Caco-2 (cell line): ENCODE measurements at regions not wholly inside any gene's neighbourhood (a gene's known extent, or its start where the extent isn't known, plus 50 kb on each side); places are given as distances from the start of the nearest gene placed in this dataset.

Experiments used
- BruUV-seq: library from RNA; stranded (reverse); fragments of 400-500 nt; replicated peaks from 2 replicates; lab custom pipeline; 2021; lab: Mats Ljungman, UMichigan
- CTCF ChIA-PET: fragments of 300-600 bp; sonication (Branson Sonifier 250); formaldehyde crosslinking; loops from one replicate; lab custom pipeline; 2022; ENCODE audit warnings: antibody characterized with exemption; lab: Charles Lee
- POLR2A ChIA-PET: fragments of 300-600 bp; sonication (Branson Sonifier 250); formaldehyde crosslinking; loops from one replicate; lab custom pipeline; 2022; ENCODE audit warnings: antibody characterized with exemption; lab: Charles Lee
- DNase-seq, 2 experiments: peaks; one replicate each; pipeline versions ENCODE4 v3.0.0 to v3.0.0-alpha.2; 2020 to 2022
- H3K27me3 ChIP-seq: replicated peaks from 2 replicates; pipeline ENCODE4 v1.6.0; 2011; ENCODE audit warnings: low read length; ENCODE audit not compliant: control insufficient read depth, insufficient read depth
- H3K36me3 ChIP-seq: 2 replicates; pipeline ENCODE4 v1.5.1; 2011; ENCODE audit warnings: low read length; ENCODE audit not compliant: control insufficient read depth, insufficient read depth
- H3K4me1 ChIP-seq: fragments of 250-450 bp; sonication (Bioruptor Pico); 2 replicates; pipeline ENCODE4 v1.5.1; 2020; ENCODE audit warnings: mild to moderate bottlenecking
- H3K4me3 ChIP-seq: 2 replicates; pipeline ENCODE4 v1.5.1; 2011; ENCODE audit warnings: low read depth, mild to moderate bottlenecking, control low read depth, low read length
- H3K9me3 ChIP-seq: fragments of 250-450 bp; sonication (Bioruptor Pico); 2 replicates; pipeline ENCODE4 v1.5.1; 2020; ENCODE audit warnings: mild to moderate bottlenecking, moderate library complexity
- H3K27ac Mint-ChIP-seq: one replicate; pipeline ENCODE4 v1.8.0; 2022; ENCODE audit warnings: mixed read lengths; ENCODE audit not compliant: unreplicated experiment
- H3K27me3 Mint-ChIP-seq: one replicate; pipeline ENCODE4 v1.8.0; 2022; ENCODE audit warnings: mixed read lengths; ENCODE audit not compliant: insufficient read depth, unreplicated experiment
- H3K36me3 Mint-ChIP-seq: one replicate; pipeline ENCODE4 v1.8.0; 2022; ENCODE audit warnings: mild to moderate bottlenecking, mixed read lengths; ENCODE audit not compliant: insufficient read depth, unreplicated experiment
- H3K4me1 Mint-ChIP-seq: one replicate; pipeline ENCODE4 v1.8.0; 2022; ENCODE audit warnings: low read depth, mixed read lengths; ENCODE audit not compliant: unreplicated experiment
- H3K4me3 Mint-ChIP-seq: one replicate; pipeline ENCODE4 v1.8.0; 2022; ENCODE audit warnings: mild to moderate bottlenecking, moderate library complexity, mixed read lengths; ENCODE audit not compliant: unreplicated experiment
- H3K9me3 Mint-ChIP-seq: one replicate; pipeline ENCODE4 v1.8.0; 2022; ENCODE audit warnings: mixed read lengths; ENCODE audit not compliant: unreplicated experiment
- intact Hi-C: fragments of 100-400 bp; cut with micrococcal nuclease; formaldehyde crosslinking; loops from one replicate; pipeline ENCODE4 v1.10.0; 2022; ENCODE audit not compliant: unreplicated experiment
- TF ChIP-seq, protein P1 (sequence below), 2 experiments: fragments of 200-600 bp in 1 of 2; IDR thresholded peaks; 1 replicate in 1 of 2; 2 replicates in 1 of 2; pipeline versions ENCODE4 v1.5.1 to v1.8.0; 2011 to 2022; ENCODE audit warnings: antibody characterized with exemption in 1 of 2, control low read depth in 1 of 2, inconsistent platforms in 1 of 2, low read depth in 1 of 2, low read length in 1 of 2, mild to moderate bottlenecking in 1 of 2, moderate library complexity in 1 of 2; ENCODE audit not compliant: insufficient read depth in 1 of 2, severe bottlenecking in 1 of 2, unreplicated experiment in 1 of 2

- Histone ChIP-seq H3K4me1 (no peaks in the 10 kb centered on the region), H3K36me3 (no peaks in the 10 kb centered on the region), H3K4me3 (no peak overlapping the region), H3K27me3 (no peaks in the 10 kb centered on the region), H3K9me3 (no peaks in the 10 kb centered on the region)
- POLR2A ChIA-PET, result no interaction called here
- CTCF ChIA-PET, result no interaction called here
- DNase-seq, result no peak
- no TSS peak for BruUV-seq
- H3K9me3 Mint-ChIP-seq, result no peaks in the 10 kb centered on the region
- H3K27me3 Mint-ChIP-seq, result no peaks in the 10 kb centered on the region
- H3K4me1 Mint-ChIP-seq, result no peaks in the 10 kb centered on the region
- H3K4me3 Mint-ChIP-seq, result no peak overlapping the region
- H3K36me3 Mint-ChIP-seq, result no peaks in the 10 kb centered on the region
- TF ChIP-seq, protein P1, sequence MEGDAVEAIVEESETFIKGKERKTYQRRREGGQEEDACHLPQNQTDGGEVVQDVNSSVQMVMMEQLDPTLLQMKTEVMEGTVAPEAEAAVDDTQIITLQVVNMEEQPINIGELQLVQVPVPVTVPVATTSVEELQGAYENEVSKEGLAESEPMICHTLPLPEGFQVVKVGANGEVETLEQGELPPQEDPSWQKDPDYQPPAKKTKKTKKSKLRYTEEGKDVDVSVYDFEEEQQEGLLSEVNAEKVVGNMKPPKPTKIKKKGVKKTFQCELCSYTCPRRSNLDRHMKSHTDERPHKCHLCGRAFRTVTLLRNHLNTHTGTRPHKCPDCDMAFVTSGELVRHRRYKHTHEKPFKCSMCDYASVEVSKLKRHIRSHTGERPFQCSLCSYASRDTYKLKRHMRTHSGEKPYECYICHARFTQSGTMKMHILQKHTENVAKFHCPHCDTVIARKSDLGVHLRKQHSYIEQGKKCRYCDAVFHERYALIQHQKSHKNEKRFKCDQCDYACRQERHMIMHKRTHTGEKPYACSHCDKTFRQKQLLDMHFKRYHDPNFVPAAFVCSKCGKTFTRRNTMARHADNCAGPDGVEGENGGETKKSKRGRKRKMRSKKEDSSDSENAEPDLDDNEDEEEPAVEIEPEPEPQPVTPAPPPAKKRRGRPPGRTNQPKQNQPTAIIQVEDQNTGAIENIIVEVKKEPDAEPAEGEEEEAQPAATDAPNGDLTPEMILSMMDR (IDR thresholded peaks at IDR 0.05; ENCODE audit: insufficient read depth in 1 of 2, low read depth in 1 of 2, low read length in 1 of 2, severe bottlenecking in 1 of 2, unreplicated experiment in 1 of 2), result no peak
- intact Hi-C loops, result no loop called here
- H3K27ac Mint-ChIP-seq, result no peak overlapping the region
Observed at GRCh38 chr9:81832571-81833285, 95.5 kb upstream of the SPATA31D4 start.

DNA sequence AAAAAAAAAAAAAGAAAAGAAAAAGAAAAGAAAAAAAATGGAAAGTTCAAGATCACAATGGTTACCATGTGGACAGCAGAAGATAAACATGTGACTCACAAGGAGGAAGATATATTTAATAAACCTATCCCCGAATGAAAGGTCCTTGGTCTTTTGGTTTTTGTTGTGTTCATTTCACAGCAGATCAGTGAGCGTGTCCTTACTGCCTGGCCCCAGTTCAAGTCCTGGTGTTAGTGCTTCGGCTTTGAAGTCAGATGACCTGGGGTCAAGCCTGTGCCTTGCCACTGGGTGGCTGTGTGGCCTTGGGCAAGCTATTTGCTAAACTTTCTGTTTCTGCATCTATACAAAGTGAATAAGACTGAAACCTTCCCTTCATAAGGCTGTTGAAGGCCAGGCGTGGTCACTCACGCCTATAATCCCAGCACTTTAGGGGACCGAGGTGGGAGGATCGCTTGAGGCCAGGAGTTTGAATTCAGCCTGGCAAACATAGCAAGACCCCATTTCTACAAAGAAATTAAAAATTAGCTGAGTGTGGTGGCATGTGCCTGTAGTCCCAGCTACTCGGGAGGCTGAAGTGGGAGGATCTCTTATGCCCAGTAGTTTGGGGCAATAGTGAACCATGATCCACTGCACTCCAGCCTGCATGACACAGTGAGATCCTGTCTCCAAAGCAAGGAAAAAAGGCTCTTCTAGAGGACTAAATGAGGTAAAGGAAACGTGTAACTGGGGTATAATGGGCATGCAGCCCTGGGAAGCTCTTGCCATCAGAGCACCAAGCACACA is 94.5 kb upstream of the SPATA31D4 start:
- POLR2A ChIA-PET, result no interaction called here
- Mint-ChIP-seq H3K4me3 (no peak overlapping the region), H3K4me1 (no peaks in the 10 kb centered on the region), H3K36me3 (no peaks in the 10 kb centered on the region), H3K9me3 (no peaks in the 10 kb centered on the region), H3K27ac (no peak overlapping the region), H3K27me3 (no peaks in the 10 kb centered on the region)
- TF ChIP-seq, protein P1 (IDR thresholded peaks at IDR 0.05; ENCODE audit: insufficient read depth in 1 of 2, low read depth in 1 of 2, low read length in 1 of 2, severe bottlenecking in 1 of 2, unreplicated experiment in 1 of 2), result no peak
- BruUV-seq, result no TSS peak
- intact Hi-C loops, result no loop called here
- H3K4me1 ChIP-seq, result no peaks in the 10 kb centered on the region
- no peak overlapping the region for H3K4me3 ChIP-seq
- no peaks in the 10 kb centered on the region for H3K9me3 ChIP-seq
- no peak for DNase-seq
- CTCF ChIA-PET, result no interaction called here
- no peaks in the 10 kb centered on the region for H3K27me3 ChIP-seq
- H3K36me3 ChIP-seq, result no peaks in the 10 kb centered on the region

GRCh38 chr9:81841333-81841732 is 86.9 kb upstream of the SPATA31D4 start:
- Mint-ChIP-seq H3K9me3 (no peaks in the 10 kb centered on the region), H3K4me3 (no peak overlapping the region), H3K4me1 (no peaks in the 10 kb centered on the region), H3K27ac (no peak overlapping the region), H3K36me3 (no peaks in the 10 kb centered on the region), H3K27me3 (no peaks in the 10 kb centered on the region)
- intact Hi-C loops, result no loop called here
- H3K27me3 ChIP-seq, result no peaks in the 10 kb centered on the region
- ChIA-PET CTCF (no interaction called here), POLR2A (no interaction called here)
- TF ChIP-seq, protein P1 (IDR thresholded peaks at IDR 0.05; ENCODE audit: insufficient read depth in 1 of 2, low read depth in 1 of 2, low read length in 1 of 2, severe bottlenecking in 1 of 2, unreplicated experiment in 1 of 2), result no peak
- H3K9me3 ChIP-seq, result no peaks in the 10 kb centered on the region
- H3K36me3 ChIP-seq, result no peaks in the 10 kb centered on the region
- no peak overlapping the region for H3K4me3 ChIP-seq
- DNase-seq, result no peak
- H3K4me1 ChIP-seq, result no peaks in the 10 kb centered on the region
- no TSS peak for BruUV-seq
